ENCODE measurements at regions not wholly inside any gene's neighbourhood (a gene's known extent, or its start where the extent isn't known, plus 50 kb on each side); places are given as distances from the start of the nearest gene placed in this dataset.

GRCh38 chr10:61001731-61002122 lies 57.7 kb upstream of the RHOBTB1 start:
- no peak overlapping the region for H3K27ac ChIP-seq (ENCODE audit: control insufficient read depth, insufficient read depth, low read length)
- no peaks in the 10 kb centered on the region for H4K20me1 ChIP-seq (ENCODE audit: control insufficient read depth, extremely low read depth, insufficient read depth, low read length)
- no peaks in the 10 kb centered on the region for H3K79me2 ChIP-seq (ENCODE audit: control insufficient read depth, insufficient read depth, low read length)
- DNase-seq (ENCODE audit: low read depth, low spot score) (no peak), FAIRE-seq (peak; percentile 32)
- no peaks in the 10 kb centered on the region for H3K27me3 ChIP-seq (ENCODE audit: control insufficient read depth, extremely low read depth, insufficient read depth, low read length)
- peak overlapping the region; percentile 44 for H2AFZ ChIP-seq (ENCODE audit: control insufficient read depth, low read length)
- peaks cover 6% of the 10 kb centered on the region for H3K4me1 ChIP-seq (ENCODE audit: control insufficient read depth, extremely low read depth, insufficient read depth, low read length)
- TF ChIP-seq CTCF (optimal IDR thresholded peaks at IDR 0.05 in 1 of 3, IDR thresholded peaks at IDR 0.05 in 1 of 3, conservative IDR thresholded peaks at IDR 0.05 in 1 of 3; ENCODE audit: extremely low read depth in 1 of 3, insufficient read depth in 2 of 3, low read length in 3 of 3) (no peak), EZH2 (IDR thresholded peaks at IDR 0.05; ENCODE audit: low read length) (no peak)
- peak overlapping the region in 2 of 3 experiments; percentile 26 to 59 for H3K4me3 ChIP-seq (ENCODE audit: control insufficient read depth in 2 of 3, extremely low read depth in 1 of 3, insufficient read depth in 2 of 3, low read depth in 1 of 3, low read length in 3 of 3)
- dilution Hi-C loops (cut with MboI; ENCODE audit: extremely low pct_ligation_motif_present, low sequenced_read_pairs): no loop called here
- H3K4me2 ChIP-seq (ENCODE audit: control insufficient read depth, extremely low read depth, insufficient read depth, low read depth, low read length): peak overlapping the region; percentile 45
- H3K9ac ChIP-seq (ENCODE audit: control insufficient read depth, extremely low read depth, insufficient read depth, low read length): peak overlapping the region; percentile 22
- no peaks in the 10 kb centered on the region for H3K9me1 ChIP-seq (ENCODE audit: control insufficient read depth, extremely low read depth, insufficient read depth, low read length)
- no peaks in the 10 kb centered on the region for H3K9me3 ChIP-seq (ENCODE audit: control insufficient read depth, low read depth, low read length)
- no peaks in the 10 kb centered on the region for H3K36me3 ChIP-seq (ENCODE audit: control insufficient read depth in 2 of 2, extremely low read depth in 1 of 2, insufficient read depth in 2 of 2, low read length in 2 of 2)

- Histone ChIP-seq H3K27me3 (ENCODE audit: control insufficient read depth, extremely low read depth, insufficient read depth, low read length) (no peaks in the 10 kb centered on the region), H4K20me1 (ENCODE audit: control insufficient read depth, extremely low read depth, insufficient read depth, low read length) (no peaks in the 10 kb centered on the region), H2AFZ (ENCODE audit: control insufficient read depth, low read length) (peak overlapping the region; percentile 83), H3K9me3 (ENCODE audit: control insufficient read depth, low read depth, low read length) (no peaks in the 10 kb centered on the region), H3K9me1 (ENCODE audit: control insufficient read depth, extremely low read depth, insufficient read depth, low read length) (no peaks in the 10 kb centered on the region), H3K36me3 (ENCODE audit: control insufficient read depth in 2 of 2, extremely low read depth in 1 of 2, insufficient read depth in 2 of 2, low read length in 2 of 2) (no peaks in the 10 kb centered on the region), H3K4me2 (ENCODE audit: control insufficient read depth, extremely low read depth, insufficient read depth, low read depth, low read length) (peak overlapping the region; percentile 69), H3K4me1 (ENCODE audit: control insufficient read depth, extremely low read depth, insufficient read depth, low read length) (peaks cover 6% of the 10 kb centered on the region), H3K9ac (ENCODE audit: control insufficient read depth, extremely low read depth, insufficient read depth, low read length) (peak overlapping the region; percentile 33), H3K27ac (ENCODE audit: control insufficient read depth, insufficient read depth, low read length) (no peak overlapping the region), H3K4me3 (ENCODE audit: control insufficient read depth in 2 of 3, extremely low read depth in 1 of 3, insufficient read depth in 2 of 3, low read depth in 1 of 3, low read length in 3 of 3) (peak overlapping the region; percentile 30 to 59 (median 46)), H3K79me2 (ENCODE audit: control insufficient read depth, insufficient read depth, low read length) (no peaks in the 10 kb centered on the region)
- no peak for TF ChIP-seq CTCF (optimal IDR thresholded peaks at IDR 0.05 in 1 of 3, IDR thresholded peaks at IDR 0.05 in 1 of 3, conservative IDR thresholded peaks at IDR 0.05 in 1 of 3; ENCODE audit: extremely low read depth in 1 of 3, insufficient read depth in 2 of 3, low read length in 3 of 3)
- TF ChIP-seq EZH2 (IDR thresholded peaks at IDR 0.05; ENCODE audit: low read length): no peak
- no peak for DNase-seq (ENCODE audit: low read depth, low spot score)
- dilution Hi-C loops (cut with MboI; ENCODE audit: extremely low pct_ligation_motif_present, low sequenced_read_pairs): no loop called here
- no peak for FAIRE-seq
Measured at GRCh38 chr10:61000769-61001730, 57.1 kb upstream of the RHOBTB1 start.

Data from keratinocyte (primary cell).